WTC11 (cell line): ENCODE measurements at regions not wholly inside any gene's neighbourhood (a gene's known extent, or its start where the extent isn't known, plus 50 kb on each side); places are given as distances from the start of the nearest gene placed in this dataset.

ENCODE experiments used
- ATAC-seq: fragments of 200-7000 bp; cut with Tn5 transposase; 2 replicates; pipeline ENCODE4 v1.10.0; 2021; ENCODE audit warnings: mild to moderate bottlenecking, moderate library complexity
- CTCF ChIA-PET: fragments of 300-600 bp; sonication (Branson Sonifier 250); formaldehyde crosslinking; loops from one replicate; lab custom pipeline; 2021; ENCODE audit warnings: antibody characterized with exemption; lab: Charles Lee
- POLR2A ChIA-PET: fragments of 350-600 bp; sonication (Branson Sonifier 250); formaldehyde crosslinking; loops from one replicate; lab custom pipeline; 2021; ENCODE audit warnings: antibody characterized with exemption; lab: Charles Lee
- DNase-seq: peaks from one replicate; pipeline ENCODE4 v3.0.0; 2021; ENCODE audit warnings: low spot score
- H3K27ac Mint-ChIP-seq: 2 replicates; pipeline ENCODE4 v1.8.0; 2021; ENCODE audit warnings: mixed read lengths
- H3K27me3 Mint-ChIP-seq: 2 replicates; pipeline ENCODE4 v1.8.0; 2021; ENCODE audit warnings: low read depth, mild to moderate bottlenecking, moderate library complexity, mixed read lengths
- H3K36me3 Mint-ChIP-seq: 2 replicates; pipeline ENCODE4 v1.8.0; 2021; ENCODE audit warnings: mixed read lengths
- H3K4me1 Mint-ChIP-seq: 2 replicates; pipeline ENCODE4 v1.8.0; 2022; ENCODE audit warnings: mixed read lengths
- H3K4me3 Mint-ChIP-seq: 2 replicates; pipeline ENCODE4 v1.8.0; 2021; ENCODE audit warnings: mild to moderate bottlenecking, moderate library complexity, mixed read lengths
- H3K9me3 Mint-ChIP-seq: 2 replicates; pipeline ENCODE4 v1.8.0; 2021; ENCODE audit warnings: mixed read lengths
- CREB1 ChIP-seq: sonication (generic); formaldehyde crosslinking; IDR thresholded peaks from 2 replicates; pipeline ENCODE4 v1.8.0; 2023; ENCODE audit warnings: mild to moderate bottlenecking, missing genetic modification reagents
- FOXP1 ChIP-seq: sonication (generic); formaldehyde crosslinking; IDR thresholded peaks from 2 replicates; pipeline ENCODE4 v1.8.0; 2022; ENCODE audit warnings: missing genetic modification reagents, mild to moderate bottlenecking, moderate library complexity, borderline replicate concordance
- JUN ChIP-seq: sonication (generic); formaldehyde crosslinking; IDR thresholded peaks from 2 replicates; pipeline ENCODE4 v1.8.0; 2023; ENCODE audit warnings: mild to moderate bottlenecking, missing genetic modification reagents
- NFYB ChIP-seq: sonication (generic); formaldehyde crosslinking; conservative IDR thresholded peaks from 2 replicates; pipeline ENCODE4 v1.8.0; 2022; ENCODE audit warnings: low read depth, missing genetic modification reagents
- NR2C2 ChIP-seq: sonication (generic); formaldehyde crosslinking; IDR thresholded peaks from 2 replicates; pipeline ENCODE4 v1.8.0; 2022; ENCODE audit warnings: mild to moderate bottlenecking, missing genetic modification reagents
- SMAD3 ChIP-seq: sonication (generic); formaldehyde crosslinking; IDR thresholded peaks from 2 replicates; pipeline ENCODE4 v1.8.0; 2022; ENCODE audit warnings: missing genetic modification reagents, mild to moderate bottlenecking, borderline replicate concordance
- ZNF121 ChIP-seq: sonication (generic); formaldehyde crosslinking; IDR thresholded peaks from 2 replicates; pipeline ENCODE4 v1.8.0; 2023; ENCODE audit warnings: missing genetic modification reagents
- TF ChIP-seq, protein P1 (sequence below): sonication (generic); formaldehyde crosslinking; IDR thresholded peaks from 2 replicates; pipeline ENCODE4 v1.8.1; 2023; ENCODE audit warnings: mild to moderate bottlenecking, missing genetic modification reagents, moderate library complexity
- TF ChIP-seq, protein P2 (sequence below): sonication (generic); formaldehyde crosslinking; IDR thresholded peaks from 2 replicates; pipeline ENCODE4 v1.8.1; 2022; ENCODE audit warnings: missing genetic modification reagents, borderline replicate concordance
- TF ChIP-seq, protein P3 (sequence below): sonication (generic); formaldehyde crosslinking; IDR thresholded peaks from 2 replicates; pipeline ENCODE4 v1.8.1; 2023; ENCODE audit warnings: mild to moderate bottlenecking, missing genetic modification reagents
- TF ChIP-seq, protein P4 (sequence below): sonication (generic); formaldehyde crosslinking; IDR thresholded peaks from 2 replicates; pipeline ENCODE4 v1.8.1; 2022; ENCODE audit warnings: low read depth, mild to moderate bottlenecking, moderate library complexity, missing genetic modification reagents, borderline replicate concordance
- TF ChIP-seq, protein P5 (sequence below): sonication (generic); formaldehyde crosslinking; IDR thresholded peaks from 2 replicates; pipeline ENCODE4 v1.8.1; 2022; ENCODE audit warnings: mild to moderate bottlenecking, moderate library complexity, missing genetic modification reagents
- TF ChIP-seq, protein P6 (sequence below): fragments of 250-450 bp; sonication (Bioruptor Pico); IDR thresholded peaks from 2 replicates; pipeline ENCODE4 v1.8.0; 2021; ENCODE audit warnings: mild to moderate bottlenecking
- TF ChIP-seq, protein P7 (sequence below): sonication (generic); formaldehyde crosslinking; IDR thresholded peaks from 2 replicates; pipeline ENCODE4 v1.8.0; 2022; ENCODE audit warnings: mild to moderate bottlenecking, missing genetic modification reagents
- TF ChIP-seq, protein P8 (sequence below): sonication (generic); formaldehyde crosslinking; conservative IDR thresholded peaks from 2 replicates; pipeline ENCODE4 v1.8.1; 2022; ENCODE audit warnings: mild to moderate bottlenecking, missing genetic modification reagents
- TF ChIP-seq, protein P9 (sequence below): fragments of 250-450 bp; sonication (Bioruptor Pico); IDR thresholded peaks from 2 replicates; pipeline ENCODE4 v1.9.0; 2021; ENCODE audit warnings: moderate library complexity, mild to moderate bottlenecking, inconsistent platforms, borderline replicate concordance
- TF ChIP-seq, protein P10 (sequence below): sonication (generic); formaldehyde crosslinking; IDR thresholded peaks from 2 replicates; pipeline ENCODE4 v1.8.0; 2022; ENCODE audit warnings: missing genetic modification reagents

DNA sequence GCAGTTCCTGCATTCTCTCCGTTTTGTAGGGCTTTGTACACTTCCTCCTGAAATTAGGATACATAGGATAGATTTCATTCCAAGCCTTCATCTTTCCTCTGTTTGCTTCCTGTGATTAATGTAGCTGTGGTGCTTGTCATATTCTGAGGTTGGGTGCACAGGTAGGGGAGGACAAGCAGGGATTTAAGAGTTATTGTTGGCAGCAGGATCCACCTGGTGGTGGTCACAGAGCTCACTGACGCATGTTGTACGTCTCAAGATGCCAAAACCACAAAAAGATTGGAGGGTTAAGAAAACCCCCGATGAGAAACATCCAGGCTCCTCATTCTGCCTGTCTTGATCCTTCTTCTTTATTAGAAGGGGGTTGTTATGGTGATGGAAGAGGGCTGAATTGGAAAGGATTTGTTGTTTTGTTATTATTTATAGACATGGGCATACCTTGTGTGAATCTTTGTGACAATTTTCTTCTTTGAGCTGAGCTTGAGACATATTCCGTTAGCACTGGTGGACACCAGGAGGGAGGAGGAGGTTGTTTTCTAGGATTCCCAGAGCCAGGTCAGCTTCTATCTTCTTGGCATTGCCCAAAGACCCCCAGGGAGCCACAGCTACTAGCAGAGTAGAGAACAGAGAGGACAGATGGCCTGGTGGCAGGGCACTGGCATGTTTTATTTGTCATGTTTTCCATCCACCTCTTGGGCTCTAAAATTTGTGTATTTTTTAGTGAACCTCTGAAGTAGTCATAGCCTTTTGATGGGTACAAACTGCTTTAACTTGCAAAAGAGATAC, 57.7 kb upstream of the LARS2 start:
- no peak overlapping the region for H3K4me3 Mint-ChIP-seq
- H3K36me3 Mint-ChIP-seq: no peaks in the 10 kb centered on the region
- H3K27me3 Mint-ChIP-seq: no peaks in the 10 kb centered on the region
- DNase-seq (no peak), ATAC-seq (no peak)
- H3K9me3 Mint-ChIP-seq: no peaks in the 10 kb centered on the region
- no peak overlapping the region for H3K27ac Mint-ChIP-seq
- no peak for TF ChIP-seq ZNF121 (CRISPR knock-in tag)
- TF ChIP-seq, protein P1, sequence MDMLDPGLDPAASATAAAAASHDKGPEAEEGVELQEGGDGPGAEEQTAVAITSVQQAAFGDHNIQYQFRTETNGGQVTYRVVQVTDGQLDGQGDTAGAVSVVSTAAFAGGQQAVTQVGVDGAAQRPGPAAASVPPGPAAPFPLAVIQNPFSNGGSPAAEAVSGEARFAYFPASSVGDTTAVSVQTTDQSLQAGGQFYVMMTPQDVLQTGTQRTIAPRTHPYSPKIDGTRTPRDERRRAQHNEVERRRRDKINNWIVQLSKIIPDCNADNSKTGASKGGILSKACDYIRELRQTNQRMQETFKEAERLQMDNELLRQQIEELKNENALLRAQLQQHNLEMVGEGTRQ (CRISPR knock-in tag): no peak
- TF ChIP-seq, protein P2, sequence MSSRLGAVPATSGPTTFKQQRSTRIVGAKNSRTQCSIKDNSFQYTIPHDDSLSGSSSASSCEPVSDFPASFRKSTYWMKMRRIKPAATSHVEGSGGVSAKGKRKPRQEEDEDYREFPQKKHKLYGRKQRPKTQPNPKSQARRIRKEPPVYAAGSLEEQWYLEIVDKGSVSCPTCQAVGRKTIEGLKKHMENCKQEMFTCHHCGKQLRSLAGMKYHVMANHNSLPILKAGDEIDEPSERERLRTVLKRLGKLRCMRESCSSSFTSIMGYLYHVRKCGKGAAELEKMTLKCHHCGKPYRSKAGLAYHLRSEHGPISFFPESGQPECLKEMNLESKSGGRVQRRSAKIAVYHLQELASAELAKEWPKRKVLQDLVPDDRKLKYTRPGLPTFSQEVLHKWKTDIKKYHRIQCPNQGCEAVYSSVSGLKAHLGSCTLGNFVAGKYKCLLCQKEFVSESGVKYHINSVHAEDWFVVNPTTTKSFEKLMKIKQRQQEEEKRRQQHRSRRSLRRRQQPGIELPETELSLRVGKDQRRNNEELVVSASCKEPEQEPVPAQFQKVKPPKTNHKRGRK (CRISPR knock-in tag): no peak
- no peak for TF ChIP-seq FOXP1
- TF ChIP-seq, protein P3, sequence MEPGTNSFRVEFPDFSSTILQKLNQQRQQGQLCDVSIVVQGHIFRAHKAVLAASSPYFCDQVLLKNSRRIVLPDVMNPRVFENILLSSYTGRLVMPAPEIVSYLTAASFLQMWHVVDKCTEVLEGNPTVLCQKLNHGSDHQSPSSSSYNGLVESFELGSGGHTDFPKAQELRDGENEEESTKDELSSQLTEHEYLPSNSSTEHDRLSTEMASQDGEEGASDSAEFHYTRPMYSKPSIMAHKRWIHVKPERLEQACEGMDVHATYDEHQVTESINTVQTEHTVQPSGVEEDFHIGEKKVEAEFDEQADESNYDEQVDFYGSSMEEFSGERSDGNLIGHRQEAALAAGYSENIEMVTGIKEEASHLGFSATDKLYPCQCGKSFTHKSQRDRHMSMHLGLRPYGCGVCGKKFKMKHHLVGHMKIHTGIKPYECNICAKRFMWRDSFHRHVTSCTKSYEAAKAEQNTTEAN: no peak
- TF ChIP-seq, protein P4, sequence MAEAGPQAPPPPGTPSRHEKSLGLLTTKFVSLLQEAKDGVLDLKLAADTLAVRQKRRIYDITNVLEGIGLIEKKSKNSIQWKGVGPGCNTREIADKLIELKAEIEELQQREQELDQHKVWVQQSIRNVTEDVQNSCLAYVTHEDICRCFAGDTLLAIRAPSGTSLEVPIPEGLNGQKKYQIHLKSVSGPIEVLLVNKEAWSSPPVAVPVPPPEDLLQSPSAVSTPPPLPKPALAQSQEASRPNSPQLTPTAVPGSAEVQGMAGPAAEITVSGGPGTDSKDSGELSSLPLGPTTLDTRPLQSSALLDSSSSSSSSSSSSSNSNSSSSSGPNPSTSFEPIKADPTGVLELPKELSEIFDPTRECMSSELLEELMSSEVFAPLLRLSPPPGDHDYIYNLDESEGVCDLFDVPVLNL: no peak
- TF ChIP-seq, protein P5, sequence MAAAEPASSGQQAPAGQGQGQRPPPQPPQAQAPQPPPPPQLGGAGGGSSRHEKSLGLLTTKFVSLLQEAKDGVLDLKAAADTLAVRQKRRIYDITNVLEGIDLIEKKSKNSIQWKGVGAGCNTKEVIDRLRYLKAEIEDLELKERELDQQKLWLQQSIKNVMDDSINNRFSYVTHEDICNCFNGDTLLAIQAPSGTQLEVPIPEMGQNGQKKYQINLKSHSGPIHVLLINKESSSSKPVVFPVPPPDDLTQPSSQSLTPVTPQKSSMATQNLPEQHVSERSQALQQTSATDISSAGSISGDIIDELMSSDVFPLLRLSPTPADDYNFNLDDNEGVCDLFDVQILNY (CRISPR knock-in tag): no peak
- TF ChIP-seq, protein P6, sequence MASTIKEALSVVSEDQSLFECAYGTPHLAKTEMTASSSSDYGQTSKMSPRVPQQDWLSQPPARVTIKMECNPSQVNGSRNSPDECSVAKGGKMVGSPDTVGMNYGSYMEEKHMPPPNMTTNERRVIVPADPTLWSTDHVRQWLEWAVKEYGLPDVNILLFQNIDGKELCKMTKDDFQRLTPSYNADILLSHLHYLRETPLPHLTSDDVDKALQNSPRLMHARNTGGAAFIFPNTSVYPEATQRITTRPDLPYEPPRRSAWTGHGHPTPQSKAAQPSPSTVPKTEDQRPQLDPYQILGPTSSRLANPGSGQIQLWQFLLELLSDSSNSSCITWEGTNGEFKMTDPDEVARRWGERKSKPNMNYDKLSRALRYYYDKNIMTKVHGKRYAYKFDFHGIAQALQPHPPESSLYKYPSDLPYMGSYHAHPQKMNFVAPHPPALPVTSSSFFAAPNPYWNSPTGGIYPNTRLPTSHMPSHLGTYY (CRISPR knock-in tag): no peak
- no peak for TF ChIP-seq CREB1 (CRISPR knock-in tag)
- TF ChIP-seq, protein P7, sequence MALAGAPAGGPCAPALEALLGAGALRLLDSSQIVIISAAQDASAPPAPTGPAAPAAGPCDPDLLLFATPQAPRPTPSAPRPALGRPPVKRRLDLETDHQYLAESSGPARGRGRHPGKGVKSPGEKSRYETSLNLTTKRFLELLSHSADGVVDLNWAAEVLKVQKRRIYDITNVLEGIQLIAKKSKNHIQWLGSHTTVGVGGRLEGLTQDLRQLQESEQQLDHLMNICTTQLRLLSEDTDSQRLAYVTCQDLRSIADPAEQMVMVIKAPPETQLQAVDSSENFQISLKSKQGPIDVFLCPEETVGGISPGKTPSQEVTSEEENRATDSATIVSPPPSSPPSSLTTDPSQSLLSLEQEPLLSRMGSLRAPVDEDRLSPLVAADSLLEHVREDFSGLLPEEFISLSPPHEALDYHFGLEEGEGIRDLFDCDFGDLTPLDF (CRISPR knock-in tag): no peak
- TF ChIP-seq SMAD3 (CRISPR knock-in tag): no peak
- TF ChIP-seq NR2C2: no peak
- TF ChIP-seq JUN (CRISPR knock-in tag): no peak
- no peak for TF ChIP-seq NFYB (CRISPR knock-in tag)
- TF ChIP-seq, protein P8, sequence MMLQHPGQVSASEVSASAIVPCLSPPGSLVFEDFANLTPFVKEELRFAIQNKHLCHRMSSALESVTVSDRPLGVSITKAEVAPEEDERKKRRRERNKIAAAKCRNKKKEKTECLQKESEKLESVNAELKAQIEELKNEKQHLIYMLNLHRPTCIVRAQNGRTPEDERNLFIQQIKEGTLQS (CRISPR knock-in tag): no peak
- TF ChIP-seq, protein P9, sequence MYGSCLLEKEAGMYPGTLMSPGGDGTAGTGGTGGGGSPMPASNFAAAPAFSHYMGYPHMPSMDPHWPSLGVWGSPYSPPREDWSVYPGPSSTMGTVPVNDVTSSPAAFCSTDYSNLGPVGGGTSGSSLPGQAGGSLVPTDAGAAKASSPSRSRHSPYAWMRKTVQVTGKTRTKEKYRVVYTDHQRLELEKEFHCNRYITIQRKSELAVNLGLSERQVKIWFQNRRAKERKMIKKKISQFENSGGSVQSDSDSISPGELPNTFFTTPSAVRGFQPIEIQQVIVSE (CRISPR knock-in tag): no peak
- TF ChIP-seq, protein P10, sequence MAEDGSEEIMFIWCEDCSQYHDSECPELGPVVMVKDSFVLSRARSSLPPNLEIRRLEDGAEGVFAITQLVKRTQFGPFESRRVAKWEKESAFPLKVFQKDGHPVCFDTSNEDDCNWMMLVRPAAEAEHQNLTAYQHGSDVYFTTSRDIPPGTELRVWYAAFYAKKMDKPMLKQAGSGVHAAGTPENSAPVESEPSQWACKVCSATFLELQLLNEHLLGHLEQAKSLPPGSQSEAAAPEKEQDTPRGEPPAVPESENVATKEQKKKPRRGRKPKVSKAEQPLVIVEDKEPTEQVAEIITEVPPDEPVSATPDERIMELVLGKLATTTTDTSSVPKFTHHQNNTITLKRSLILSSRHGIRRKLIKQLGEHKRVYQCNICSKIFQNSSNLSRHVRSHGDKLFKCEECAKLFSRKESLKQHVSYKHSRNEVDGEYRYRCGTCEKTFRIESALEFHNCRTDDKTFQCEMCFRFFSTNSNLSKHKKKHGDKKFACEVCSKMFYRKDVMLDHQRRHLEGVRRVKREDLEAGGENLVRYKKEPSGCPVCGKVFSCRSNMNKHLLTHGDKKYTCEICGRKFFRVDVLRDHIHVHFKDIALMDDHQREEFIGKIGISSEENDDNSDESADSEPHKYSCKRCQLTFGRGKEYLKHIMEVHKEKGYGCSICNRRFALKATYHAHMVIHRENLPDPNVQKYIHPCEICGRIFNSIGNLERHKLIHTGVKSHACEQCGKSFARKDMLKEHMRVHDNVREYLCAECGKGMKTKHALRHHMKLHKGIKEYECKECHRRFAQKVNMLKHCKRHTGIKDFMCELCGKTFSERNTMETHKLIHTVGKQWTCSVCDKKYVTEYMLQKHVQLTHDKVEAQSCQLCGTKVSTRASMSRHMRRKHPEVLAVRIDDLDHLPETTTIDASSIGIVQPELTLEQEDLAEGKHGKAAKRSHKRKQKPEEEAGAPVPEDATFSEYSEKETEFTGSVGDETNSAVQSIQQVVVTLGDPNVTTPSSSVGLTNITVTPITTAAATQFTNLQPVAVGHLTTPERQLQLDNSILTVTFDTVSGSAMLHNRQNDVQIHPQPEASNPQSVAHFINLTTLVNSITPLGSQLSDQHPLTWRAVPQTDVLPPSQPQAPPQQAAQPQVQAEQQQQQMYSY: no peak
- POLR2A ChIA-PET: no interaction called here
- peaks cover 20% of the 10 kb centered on the region for H3K4me1 Mint-ChIP-seq
- CTCF ChIA-PET: interaction anchor here (1.3 kb wide), 1 partner anchor 106 kb away, joined by 4 read pairs; no protein-coding TSS in a partner anchor
